ENCODE measurements at regions not wholly inside any gene's neighbourhood (a gene's known extent, or its start where the extent isn't known, plus 50 kb on each side); places are given as distances from the start of the nearest gene placed in this dataset.
A peak's percentile ranks its signal among the peaks of the same experiment; 100 is the strongest.

- no peak for ATAC-seq
- no peaks in the 10 kb centered on the region for H3K4me1 ChIP-seq (ENCODE audit: insufficient read depth, low read length)
Measured at GRCh38 chr7:96910486-96910885, 94.9 kb upstream of the DLX6 start.

GRCh38 chr7:96915029-96915428 lies 90.3 kb upstream of the DLX6 start:
- Histone ChIP-seq H3K27me3 (ENCODE audit: control insufficient read depth in 1 of 2, insufficient read depth in 2 of 2, low read length in 2 of 2) (no peaks in the 10 kb centered on the region), H3K9me3 (ENCODE audit: low read length) (no peaks in the 10 kb centered on the region), H3K4me2 (ENCODE audit: low read depth, low read length) (no peak overlapping the region), H3K36me3 (replicated peaks in 1 of 2; ENCODE audit: control insufficient read depth in 1 of 2, insufficient read depth in 2 of 2, low read length in 2 of 2) (no peaks in the 10 kb centered on the region), H3K9ac (ENCODE audit: insufficient read depth, low read depth, low read length) (no peak overlapping the region), H3K79me2 (ENCODE audit: insufficient read depth, low read length) (no peaks in the 10 kb centered on the region), H4K20me1 (ENCODE audit: insufficient read depth, low read length) (no peaks in the 10 kb centered on the region), H3K4me1 (ENCODE audit: insufficient read depth, low read length) (no peaks in the 10 kb centered on the region), H2AFZ (ENCODE audit: low read length) (no peak overlapping the region), H3K27ac (ENCODE audit: extremely low read length, insufficient read depth, low read length) (no peak overlapping the region), H3K4me3 (replicated peaks in 1 of 3; ENCODE audit: insufficient read depth in 1 of 3, low read depth in 2 of 3, low read length in 3 of 3) (no peak overlapping the region)
- in situ Hi-C loops (cut with HindIII; ENCODE audit: extremely low pct_ligation_motif_present, low pct_unique_long_range_greater_than_20kb) (no loop called here), intact Hi-C loops (cut with micrococcal nuclease; ENCODE audit: unreplicated experiment) (no loop called here)
- no peak for FAIRE-seq
- ChIA-PET CTCF (ENCODE audit: low intra/inter-chr PET ratio, low total read pairs) (no interaction called here), POLR2A (no interaction called here)
- BruUV-seq (replicated peaks), result no TSS peak
- no peak for DNase-seq (ENCODE audit: low spot score)
- WGBS (ENCODE audit: low lambda C conversion rate), result 7% methylated on average over 1 of the region's 1 CpG
- no peak for ATAC-seq
- TF ChIP-seq RELA (CRISPR knock-in tag; IDR thresholded peaks at IDR 0.05) (no peak), SNAI1 (CRISPR knock-in tag; IDR thresholded peaks at IDR 0.05; ENCODE audit: borderline replicate concordance) (no peak), ELK4 (CRISPR knock-in tag; IDR thresholded peaks at IDR 0.05; ENCODE audit: borderline replicate concordance) (no peak), ZNF737 (CRISPR knock-in tag; IDR thresholded peaks at IDR 0.05; ENCODE audit: borderline replicate concordance) (no peak), ARID2 (CRISPR knock-in tag; IDR thresholded peaks at IDR 0.05; ENCODE audit: borderline replicate concordance) (no peak)
- TF ChIP-seq, protein P1, sequence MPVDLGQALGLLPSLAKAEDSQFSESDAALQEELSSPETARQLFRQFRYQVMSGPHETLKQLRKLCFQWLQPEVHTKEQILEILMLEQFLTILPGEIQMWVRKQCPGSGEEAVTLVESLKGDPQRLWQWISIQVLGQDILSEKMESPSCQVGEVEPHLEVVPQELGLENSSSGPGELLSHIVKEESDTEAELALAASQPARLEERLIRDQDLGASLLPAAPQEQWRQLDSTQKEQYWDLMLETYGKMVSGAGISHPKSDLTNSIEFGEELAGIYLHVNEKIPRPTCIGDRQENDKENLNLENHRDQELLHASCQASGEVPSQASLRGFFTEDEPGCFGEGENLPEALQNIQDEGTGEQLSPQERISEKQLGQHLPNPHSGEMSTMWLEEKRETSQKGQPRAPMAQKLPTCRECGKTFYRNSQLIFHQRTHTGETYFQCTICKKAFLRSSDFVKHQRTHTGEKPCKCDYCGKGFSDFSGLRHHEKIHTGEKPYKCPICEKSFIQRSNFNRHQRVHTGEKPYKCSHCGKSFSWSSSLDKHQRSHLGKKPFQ (CRISPR knock-in tag; IDR thresholded peaks at IDR 0.05; ENCODE audit: insufficient replicate concordance), result no peak

More at GRCh38 chr7:96910486-96910885, 94.9 kb upstream of the DLX6 start:
- H3K9me3 ChIP-seq (ENCODE audit: low read length), result no peaks in the 10 kb centered on the region
- H3K4me2 ChIP-seq (ENCODE audit: low read depth, low read length), result no peak overlapping the region
- intact Hi-C loops (cut with micrococcal nuclease; ENCODE audit: unreplicated experiment), result no loop called here
- ChIA-PET CTCF (ENCODE audit: low intra/inter-chr PET ratio, low total read pairs) (no interaction called here), POLR2A (no interaction called here)
- no peak overlapping the region for H3K9ac ChIP-seq (ENCODE audit: insufficient read depth, low read depth, low read length)
- in situ Hi-C loops (cut with HindIII; ENCODE audit: extremely low pct_ligation_motif_present, low pct_unique_long_range_greater_than_20kb), result no loop called here
- no peak overlapping the region for H2AFZ ChIP-seq (ENCODE audit: low read length)
- no peaks in the 10 kb centered on the region for H4K20me1 ChIP-seq (ENCODE audit: insufficient read depth, low read length)
- peak; percentile 58 to 64; a peak in 3 of 4 replicates for TF ChIP-seq MAFK (conservative IDR thresholded peaks at IDR 0.05 in 1 of 2, IDR thresholded peaks at IDR 0.05 in 1 of 2; ENCODE audit: low read length in 2 of 2)
- peak; percentile 73 for TF ChIP-seq CEBPB (IDR thresholded peaks at IDR 0.05; ENCODE audit: borderline replicate concordance, low read depth, low read length)
- no peak for TF ChIP-seq ZNF589 (CRISPR knock-in tag; conservative IDR thresholded peaks at IDR 0.05)
- TF ChIP-seq MAF1 (CRISPR knock-in tag; IDR thresholded peaks at IDR 0.05; ENCODE audit: borderline replicate concordance), result no peak
- TF ChIP-seq MAFF (IDR thresholded peaks at IDR 0.05; ENCODE audit: low read depth, low read length), result peak; percentile 70
- FAIRE-seq (no peak), DNase-seq (ENCODE audit: low spot score) (peak; percentile 8)
- no peaks in the 10 kb centered on the region for H3K79me2 ChIP-seq (ENCODE audit: insufficient read depth, low read length)
- BruUV-seq (replicated peaks), result no TSS peak
- no peak overlapping the region for H3K4me3 ChIP-seq (replicated peaks in 1 of 3; ENCODE audit: insufficient read depth in 1 of 3, low read depth in 2 of 3, low read length in 3 of 3)
- no peak overlapping the region for H3K27ac ChIP-seq (ENCODE audit: extremely low read length, insufficient read depth, low read length)
- H3K36me3 ChIP-seq (replicated peaks in 1 of 2; ENCODE audit: control insufficient read depth in 1 of 2, insufficient read depth in 2 of 2, low read length in 2 of 2), result no peaks in the 10 kb centered on the region
- H3K27me3 ChIP-seq (ENCODE audit: control insufficient read depth in 1 of 2, insufficient read depth in 2 of 2, low read length in 2 of 2), result no peaks in the 10 kb centered on the region
- WGBS (ENCODE audit: low lambda C conversion rate), result 46% methylated on average over 3 of the region's 3 CpGs
